Erythroblast (primary cell): ENCODE measurements at regions not wholly inside any gene's neighbourhood (a gene's known extent, or its start where the extent isn't known, plus 50 kb on each side); places are given as distances from the start of the nearest gene placed in this dataset.
"Not testable (repeated sequence)": the region's sequence is repeated elsewhere in the genome, so short reads cannot be mapped to it uniquely, and the experiment has no call there.

ENCODE experiments used
- DNase-seq, 2 experiments: peaks; one replicate each; lab custom pipeline; 2025; lab: John Stamatoyannopoulos, UW
- GATA1 ChIP-seq: IDR thresholded peaks from 2 replicates; pipeline ENCODE4 v1.6.1; 2011; ENCODE audit warnings: low read depth, mild to moderate bottlenecking, control low read depth, low read length, moderate library complexity
- POLR2A ChIP-seq: IDR thresholded peaks from 2 replicates; pipeline ENCODE4 v1.6.1; 2011; ENCODE audit warnings: mild to moderate bottlenecking, low read length

GRCh38 chr3:177705976-177706823 is 508.9 kb upstream of the TBL1XR1 start:
- TF ChIP-seq GATA1 = no peak
- no peak for TF ChIP-seq POLR2A
- no peak for DNase-seq

- not testable (repeated sequence) for DNase-seq
Measured at GRCh38 chr3:177709470-177709869, 512.2 kb upstream of the TBL1XR1 start.

GRCh38 chr3:177710506-177710905 is 513.2 kb upstream of the TBL1XR1 start:
- DNase-seq = no peak

GRCh38 chr3:177711637-177712036 is 514.4 kb upstream of the TBL1XR1 start:
- TF ChIP-seq POLR2A (no peak), GATA1 (no peak)
- no peak for DNase-seq

More at GRCh38 chr3:177710506-177710905, 513.2 kb upstream of the TBL1XR1 start:
- no peak for TF ChIP-seq GATA1
- TF ChIP-seq POLR2A = no peak

GRCh38 chr3:177713928-177714900 is 516.9 kb upstream of the TBL1XR1 start:
- no peak for TF ChIP-seq GATA1
- TF ChIP-seq POLR2A = no peak
- DNase-seq = no peak

GRCh38 chr3:177714945-177715344 is 517.7 kb upstream of the TBL1XR1 start:
- no peak for DNase-seq
- TF ChIP-seq POLR2A = no peak
- no peak for TF ChIP-seq GATA1

- DNase-seq = no peak
- TF ChIP-seq GATA1 (no peak), POLR2A (no peak)
Measured at GRCh38 chr3:177715980-177716379, 518.7 kb upstream of the TBL1XR1 start.

- DNase-seq = not testable (repeated sequence)
Measured at GRCh38 chr3:177720927-177721326, 523.6 kb upstream of the TBL1XR1 start.

- DNase-seq = no peak
Measured at GRCh38 chr3:177721864-177722785, 524.8 kb upstream of the TBL1XR1 start.

GRCh38 chr3:177724020-177724638 is 526.8 kb upstream of the TBL1XR1 start:
- no peak for TF ChIP-seq GATA1
- TF ChIP-seq POLR2A = no peak
- DNase-seq = no peak

More at GRCh38 chr3:177721864-177722785, 524.8 kb upstream of the TBL1XR1 start:
- TF ChIP-seq GATA1 (no peak), POLR2A (no peak)

GRCh38 chr3:177725165-177725564 is 527.9 kb upstream of the TBL1XR1 start:
- no peak for TF ChIP-seq POLR2A
- no peak for TF ChIP-seq GATA1
- DNase-seq = no peak

- no peak for TF ChIP-seq GATA1
- TF ChIP-seq POLR2A = no peak
- DNase-seq = no peak
Measured at GRCh38 chr3:177726807-177727206, 529.5 kb upstream of the TBL1XR1 start.
